ENCODE measurements at regions not wholly inside any gene's neighbourhood (a gene's known extent, or its start where the extent isn't known, plus 50 kb on each side); places are given as distances from the start of the nearest gene placed in this dataset.

DNA sequence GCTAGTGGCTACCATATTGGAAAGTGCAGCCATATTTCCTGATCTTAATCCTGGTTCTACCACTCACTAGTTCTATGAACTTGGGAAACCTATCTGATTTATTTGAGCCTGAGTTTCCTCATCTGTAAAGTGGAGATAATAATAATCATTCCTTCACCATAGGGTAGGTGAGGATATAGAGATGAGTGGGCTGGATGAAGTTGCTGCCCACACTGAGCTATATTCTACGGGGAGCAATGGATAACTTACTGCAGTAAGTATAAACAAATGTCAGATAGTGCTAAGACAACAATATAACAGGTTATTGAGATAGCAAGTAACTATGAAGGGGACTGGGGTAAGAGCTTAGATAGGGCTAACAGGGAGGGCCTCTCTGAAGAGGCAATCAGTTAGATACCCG is 251.5 kb upstream of the ADAMTS9 start:
- no peak for DNase-seq

DNA sequence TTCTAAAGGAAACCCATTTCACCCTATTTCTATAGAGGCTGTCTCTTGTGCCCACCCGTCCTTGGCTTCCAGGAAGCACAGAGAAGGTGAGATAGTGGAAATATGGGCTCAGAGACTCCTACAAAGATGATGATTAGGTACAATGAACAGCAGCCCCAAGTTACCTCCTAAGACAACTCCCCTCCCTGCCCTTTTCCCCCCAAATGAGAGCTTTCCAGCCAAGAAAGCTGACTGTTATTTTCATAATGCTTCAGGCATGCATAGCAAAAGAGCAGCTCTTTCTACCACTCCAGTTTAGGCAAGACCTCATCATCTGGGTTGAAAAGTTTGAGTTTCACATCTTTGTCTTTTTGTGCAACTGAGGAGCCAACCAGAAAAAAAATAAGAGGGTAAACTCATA is 248.8 kb upstream of the ADAMTS9 start:
- DNase-seq: no peak

DNA sequence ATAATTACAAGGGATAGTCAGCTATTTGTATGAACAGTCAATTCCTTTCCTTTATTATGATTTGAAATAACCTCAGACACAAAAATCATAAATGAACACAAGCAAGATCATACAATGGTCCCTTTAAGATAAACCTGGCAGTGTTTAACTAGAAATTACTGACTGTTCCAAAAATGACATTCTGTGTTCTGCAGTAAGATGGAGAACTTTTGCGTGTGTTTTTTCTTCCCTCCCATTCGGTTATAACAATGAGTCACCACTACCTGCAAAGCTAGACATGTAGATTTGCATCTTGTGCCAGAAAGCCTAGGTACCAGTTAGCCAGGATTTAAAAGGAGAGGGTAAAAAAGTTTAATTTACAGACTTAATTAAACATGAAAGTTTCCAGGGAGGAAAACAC is 248.2 kb upstream of the ADAMTS9 start:
- DNase-seq: no peak

DNA sequence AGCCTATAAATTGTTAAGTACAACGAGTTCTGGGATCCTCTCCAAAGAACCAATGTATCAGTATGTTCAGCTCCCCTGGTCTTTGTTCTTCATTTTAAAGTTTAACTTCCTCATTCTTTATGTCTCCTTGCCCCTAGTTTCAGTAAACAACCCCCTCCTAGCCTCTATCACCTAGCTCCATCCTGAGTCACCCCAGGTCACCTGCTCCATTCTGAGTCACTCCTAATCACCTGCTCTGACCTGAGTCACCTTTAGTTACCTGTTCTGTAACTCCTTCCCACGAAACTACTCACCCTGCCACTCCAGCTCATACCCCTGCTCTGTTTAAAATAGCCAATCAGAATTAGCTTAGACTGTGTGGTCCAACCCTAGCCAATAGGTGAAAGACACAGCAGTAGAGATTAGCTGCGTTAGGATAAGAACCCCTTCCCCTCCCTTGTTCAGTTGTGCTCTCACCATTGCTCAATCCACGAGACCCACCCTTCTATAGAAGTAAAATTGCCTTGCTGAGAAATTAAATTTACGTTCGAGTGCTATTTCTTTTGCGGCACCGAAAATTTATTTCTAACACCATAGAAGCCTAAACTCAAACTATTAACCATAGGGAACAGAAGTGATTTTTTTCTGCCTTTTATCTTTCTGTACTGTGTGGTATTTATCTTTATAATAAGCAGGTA is 245.0 kb upstream of the ADAMTS9 start:
- no peak for DNase-seq

DNA sequence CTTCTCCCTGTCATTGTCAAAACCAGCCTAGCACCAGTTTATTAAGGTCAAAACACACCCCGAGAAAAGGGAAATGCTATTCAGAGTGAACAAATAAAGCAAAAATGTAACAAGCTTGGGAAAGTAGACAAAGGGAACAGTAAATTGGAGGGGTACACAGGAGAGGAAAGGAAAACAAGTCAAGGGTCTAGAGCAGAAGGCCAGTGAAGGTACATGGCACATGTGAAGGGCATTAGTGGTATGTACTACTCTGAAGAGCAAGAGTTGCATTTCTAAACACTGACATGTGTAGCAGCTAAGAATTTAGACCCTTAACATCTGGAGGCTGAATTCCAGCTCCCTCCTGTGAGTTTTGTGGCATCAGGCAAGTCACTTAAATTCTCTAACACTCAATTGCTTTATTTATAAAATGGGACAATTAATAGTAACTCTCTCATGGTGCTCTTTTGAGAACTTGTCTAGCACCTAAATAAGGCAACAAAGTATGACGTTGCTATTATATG is 244.3 kb upstream of the ADAMTS9 start:
- no peak for DNase-seq

DNA sequence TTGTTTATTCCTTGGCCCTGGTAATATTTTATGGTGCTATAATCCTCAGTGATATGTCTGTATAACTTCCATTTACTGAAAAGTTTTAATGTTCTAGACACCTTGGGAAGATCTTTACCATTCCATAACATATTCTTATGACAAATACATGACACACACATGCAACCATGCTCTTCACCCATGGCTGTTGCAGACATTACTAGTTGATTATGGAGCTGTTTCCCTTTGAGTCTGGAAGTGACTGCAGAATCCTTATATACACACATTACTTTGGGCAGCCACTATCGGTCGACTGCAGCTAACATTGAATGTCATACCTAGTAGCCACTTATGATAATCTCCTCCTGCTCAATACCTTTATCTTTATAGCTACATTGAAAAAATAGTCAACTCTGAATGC is 243.1 kb upstream of the ADAMTS9 start:
- no peak for DNase-seq

DNA sequence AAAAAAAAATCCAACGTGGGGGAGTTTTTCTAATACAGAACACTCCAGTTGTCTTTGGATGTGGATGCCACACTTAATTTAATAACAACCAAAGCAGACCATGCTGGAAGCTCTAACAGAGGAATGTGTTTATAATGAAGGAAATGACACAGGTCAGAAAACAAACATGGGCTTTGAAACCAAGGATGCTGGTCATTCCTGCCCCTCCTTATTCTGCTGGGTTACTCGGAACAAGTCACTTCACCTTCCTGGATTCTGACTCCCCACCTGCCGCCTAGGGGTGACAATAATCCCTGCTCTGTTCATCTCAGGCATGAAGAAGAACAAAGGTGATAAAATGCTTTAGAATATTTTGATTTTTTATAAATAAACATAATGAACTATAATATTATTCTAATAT is 240.9 kb upstream of the ADAMTS9 start:
- DNase-seq: no peak

DNA sequence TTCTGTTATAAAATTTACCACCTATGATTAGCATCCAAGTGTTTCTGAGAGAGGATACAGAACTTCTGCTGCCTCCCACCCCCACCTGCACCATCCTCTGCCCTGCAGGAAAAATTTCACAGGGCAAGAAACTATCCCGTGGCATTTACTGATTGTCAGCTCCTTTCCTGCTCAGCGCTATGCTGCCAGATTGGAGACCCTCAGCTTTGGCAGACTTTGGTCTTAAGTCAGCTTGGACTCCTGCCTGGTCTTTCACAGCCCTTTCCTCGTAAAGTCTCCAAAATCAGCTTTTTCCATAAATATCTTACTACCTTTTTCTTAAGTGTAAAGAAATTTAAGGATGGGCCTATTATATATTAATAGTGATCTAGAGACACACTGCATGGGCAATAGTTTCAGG is 239.9 kb upstream of the ADAMTS9 start:
- DNase-seq: no peak

DNA sequence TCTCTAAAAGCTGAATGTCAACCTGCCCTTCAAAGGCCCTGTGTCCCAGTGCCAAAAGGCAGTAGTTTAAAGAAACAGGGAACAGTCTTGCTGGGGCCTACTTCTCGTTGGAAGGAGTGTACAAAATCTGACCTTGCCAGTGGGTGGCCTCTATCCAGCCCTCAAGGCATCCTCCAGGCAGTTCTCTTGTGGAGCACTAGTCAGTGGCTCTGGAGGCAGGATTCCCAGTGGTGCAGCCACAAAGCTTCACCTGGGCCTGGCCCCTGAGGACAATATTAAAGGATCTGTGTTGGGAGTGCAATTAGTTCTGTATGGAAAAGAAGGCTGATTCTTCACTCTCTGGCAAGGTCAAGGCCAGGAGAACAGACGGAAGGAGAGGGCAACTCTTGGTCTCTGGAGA is 237.8 kb upstream of the ADAMTS9 start:
- no peak for DNase-seq

DNA sequence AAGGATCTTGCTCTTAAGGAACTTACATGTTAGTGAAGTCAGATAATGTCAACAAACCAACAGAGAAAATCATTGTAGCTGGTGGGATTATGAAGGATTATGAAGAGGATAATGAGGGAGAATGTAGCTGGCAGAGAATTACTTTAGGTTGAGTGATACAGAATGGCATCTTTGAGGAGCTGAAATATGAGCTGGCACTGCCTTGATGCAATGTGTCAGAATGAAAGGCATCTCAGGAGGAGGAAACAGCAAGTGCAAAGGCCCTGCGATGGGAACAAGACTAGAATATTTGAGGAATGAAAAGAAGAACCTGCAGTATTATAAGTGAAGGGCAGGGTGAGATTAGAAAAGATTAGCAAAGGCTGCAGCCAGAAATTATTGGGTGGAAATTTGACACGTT is 237.2 kb upstream of the ADAMTS9 start:
- peak; percentile 12 for DNase-seq

DNA sequence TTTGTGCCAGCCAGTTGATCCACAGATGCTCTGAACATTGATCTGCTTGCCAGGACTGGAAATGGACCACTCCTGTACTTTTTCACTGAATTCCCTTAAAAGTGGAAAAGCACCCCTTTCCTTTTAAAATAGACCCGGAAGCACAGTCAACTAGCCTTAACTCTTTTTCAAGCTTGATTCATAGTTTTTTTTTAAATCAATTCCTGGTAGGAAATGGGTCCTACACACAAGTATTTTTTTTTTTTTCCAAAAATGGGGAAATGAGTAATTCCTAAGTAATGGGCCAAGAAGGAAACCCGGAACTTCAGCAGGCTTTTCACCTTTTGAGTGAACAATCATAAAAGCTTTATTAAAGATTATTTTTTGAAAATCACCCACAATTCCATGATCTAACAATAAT is 234.4 kb upstream of the ADAMTS9 start:
- DNase-seq: no peak

DNA sequence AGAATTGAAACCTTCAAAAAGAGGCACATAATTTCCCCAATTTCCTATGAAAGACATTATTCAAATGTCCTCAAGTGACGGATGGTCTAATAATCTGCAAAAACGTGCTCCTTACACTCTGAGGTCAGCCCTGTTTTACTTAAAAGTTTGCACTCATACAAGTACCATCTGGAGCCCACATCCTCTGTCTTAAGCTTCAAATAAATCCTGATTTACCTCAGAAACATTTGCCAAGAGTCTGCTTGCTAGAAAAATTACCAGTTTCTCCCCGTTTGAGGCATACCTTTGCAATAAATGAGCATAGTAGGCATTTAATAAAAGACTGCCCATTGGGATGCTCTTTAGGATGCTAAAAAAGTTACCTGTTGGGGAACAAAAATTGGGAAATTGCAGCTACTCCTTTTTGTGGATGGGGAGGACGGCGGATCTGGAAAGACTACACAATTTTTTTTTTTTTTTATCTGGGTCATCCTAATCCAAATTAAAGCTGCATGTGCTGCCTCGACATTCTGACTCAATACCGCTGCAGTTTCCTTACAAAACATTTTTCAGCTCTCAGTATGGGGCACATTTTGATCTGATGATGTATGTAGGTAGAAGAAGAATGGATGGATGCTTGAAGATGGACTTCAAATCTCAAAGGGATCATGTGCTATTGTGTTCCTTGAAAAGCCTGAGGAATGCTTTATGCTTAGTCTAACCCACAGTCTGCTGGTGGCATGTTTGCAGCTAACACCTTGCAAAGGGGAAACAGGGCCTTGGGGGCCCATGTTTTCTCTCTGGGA is 233.7 kb upstream of the ADAMTS9 start:
- DNase-seq: peak; percentile 71

DNA sequence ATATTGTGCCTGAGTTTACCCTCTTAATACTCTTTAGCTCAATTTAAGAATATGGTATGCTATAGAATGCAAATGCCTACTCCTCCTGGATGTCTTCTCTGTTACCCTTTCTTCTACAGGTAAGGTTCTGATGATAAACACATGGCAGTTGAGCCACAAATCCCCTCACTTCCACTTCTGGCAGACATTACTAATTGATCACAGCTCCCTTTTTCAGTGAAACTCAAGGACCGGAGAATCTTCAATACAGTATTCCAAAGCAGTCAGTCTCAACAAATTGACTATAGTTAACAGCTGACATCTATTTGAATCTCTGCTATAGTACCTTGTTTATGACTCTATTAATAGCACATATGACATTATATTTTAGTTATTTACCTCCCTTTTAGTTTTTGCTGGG is 232.1 kb upstream of the ADAMTS9 start:
- DNase-seq: no peak

DNA sequence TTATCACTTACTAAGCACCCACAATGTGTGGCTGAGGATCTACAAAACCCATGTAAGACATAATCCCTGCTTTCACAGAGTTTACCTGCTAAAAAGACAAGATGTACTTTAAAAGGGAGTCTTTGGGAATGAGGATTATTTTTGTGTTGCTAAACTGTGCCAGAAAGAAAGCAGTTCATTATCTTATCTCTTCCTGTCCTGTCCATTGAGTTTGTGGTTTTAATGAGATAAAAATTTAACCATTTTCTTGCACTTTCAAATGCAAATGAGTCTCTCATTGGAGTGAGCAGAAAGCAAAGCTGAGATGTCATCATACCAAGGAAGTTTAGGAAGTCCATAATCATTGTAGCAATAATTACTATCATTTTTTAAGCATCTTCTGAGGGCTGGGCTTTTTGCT is 231.2 kb upstream of the ADAMTS9 start:
- DNase-seq: no peak

DNA sequence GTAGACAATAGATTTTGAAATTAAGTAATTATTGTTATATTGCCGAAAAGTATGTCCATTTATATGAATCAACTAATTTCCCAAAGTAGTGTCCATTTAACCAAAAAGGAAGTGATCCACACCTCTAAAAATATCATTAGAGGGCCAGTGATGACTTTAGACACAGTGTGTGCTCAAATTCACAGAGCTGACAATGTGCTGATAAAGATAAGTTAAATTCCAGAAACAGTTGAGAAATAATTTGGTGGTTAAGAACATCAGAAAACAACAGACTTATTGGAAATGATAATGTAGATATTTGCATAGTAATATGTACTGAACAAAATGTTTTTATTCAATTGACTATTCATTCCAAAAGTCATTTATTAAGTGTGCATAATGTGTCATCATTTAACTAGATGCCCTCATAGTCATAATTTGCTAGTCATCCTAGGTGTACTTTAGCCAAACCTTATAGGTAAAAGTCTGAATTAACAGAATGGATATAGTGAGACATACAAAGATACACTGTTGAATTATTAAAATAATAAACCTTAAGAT is 230.2 kb upstream of the ADAMTS9 start:
- no peak for DNase-seq

DNA sequence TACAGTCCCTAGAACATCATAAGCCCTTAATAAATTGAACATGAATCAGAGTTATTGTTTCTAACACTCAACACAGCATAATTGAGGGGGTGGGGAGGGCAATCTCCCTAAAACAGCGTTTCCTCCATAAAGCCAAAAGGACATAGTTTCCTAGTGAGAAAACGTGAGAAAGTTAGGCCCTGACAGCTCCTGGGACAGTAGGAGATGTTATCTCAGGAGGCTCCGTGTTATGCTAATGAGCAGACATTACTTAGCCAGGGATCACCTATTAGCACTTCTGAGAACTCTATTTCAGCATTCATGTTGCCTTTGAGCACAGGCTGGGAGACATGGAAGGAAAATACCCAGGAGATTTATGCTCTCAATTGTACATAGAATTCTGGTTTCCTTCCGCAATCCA is 229.1 kb upstream of the ADAMTS9 start:
- no peak for DNase-seq

DNA sequence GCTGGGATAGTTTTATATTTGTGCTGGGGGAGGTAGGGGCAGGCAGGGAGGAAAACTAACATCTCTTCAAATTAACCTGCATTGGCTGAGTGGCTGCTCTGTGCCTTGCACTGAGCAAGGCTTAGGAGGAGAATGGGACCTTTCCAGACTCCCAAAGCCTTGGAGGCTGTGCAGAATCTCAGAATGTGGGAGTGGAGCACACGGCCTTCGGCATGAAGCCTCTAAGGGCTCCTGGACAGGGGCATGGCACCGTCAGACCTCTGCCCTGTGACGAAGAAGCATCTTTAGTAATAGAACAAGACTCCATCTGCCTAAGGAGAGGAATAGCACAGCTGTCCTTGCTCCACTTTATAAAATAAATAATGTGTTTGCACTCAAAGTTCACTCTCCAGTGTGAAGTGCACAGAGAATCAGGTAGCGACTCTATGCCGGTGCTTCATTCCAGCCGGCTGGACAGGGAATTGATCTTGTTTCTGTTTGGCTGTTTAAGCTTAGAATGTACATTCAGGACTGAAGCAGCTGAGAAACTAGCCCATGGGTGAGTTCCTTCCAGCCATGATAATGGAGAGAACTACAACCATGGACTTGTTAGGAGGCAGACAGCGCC is 228.5 kb upstream of the ADAMTS9 start:
- no peak for DNase-seq

DNA sequence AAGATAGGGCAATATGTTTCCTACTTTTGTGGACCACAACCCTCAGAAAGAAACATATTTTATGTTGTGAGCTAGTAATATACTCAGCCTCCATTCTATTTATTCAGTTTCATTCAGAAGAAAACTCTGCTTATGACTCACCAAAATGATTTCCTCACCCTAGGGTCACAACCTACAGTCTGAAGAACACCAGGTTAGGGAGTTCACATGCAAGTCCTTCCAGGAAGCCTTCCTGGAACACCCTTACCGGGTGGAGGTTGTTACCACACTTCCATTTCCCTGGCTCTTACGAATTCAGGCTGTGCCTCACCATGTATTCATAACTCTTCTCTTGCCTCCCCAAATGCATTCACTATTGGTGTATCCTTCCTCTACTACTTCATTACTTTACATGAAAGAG is 228.0 kb upstream of the ADAMTS9 start:
- no peak for DNase-seq

DNA sequence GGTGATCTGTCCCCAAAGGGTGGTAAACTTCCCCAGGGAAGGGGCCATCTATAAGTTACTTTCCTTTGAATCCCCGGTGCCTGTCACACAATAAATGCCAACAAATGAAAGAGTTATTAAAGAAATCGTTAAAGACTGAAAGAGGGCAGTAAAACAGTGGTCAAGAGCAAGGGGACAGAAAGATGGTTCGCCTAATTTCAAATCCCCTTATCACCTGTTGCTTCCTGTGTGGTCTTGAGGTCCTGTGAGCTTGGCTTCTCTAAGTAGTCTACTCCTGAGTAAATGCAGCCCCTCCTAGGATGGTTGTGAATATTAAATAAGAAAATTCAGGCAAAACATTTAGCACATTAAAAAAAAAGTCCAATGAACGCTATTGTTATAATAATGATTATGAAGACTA is 225.7 kb upstream of the ADAMTS9 start:
- no peak for DNase-seq

DNA sequence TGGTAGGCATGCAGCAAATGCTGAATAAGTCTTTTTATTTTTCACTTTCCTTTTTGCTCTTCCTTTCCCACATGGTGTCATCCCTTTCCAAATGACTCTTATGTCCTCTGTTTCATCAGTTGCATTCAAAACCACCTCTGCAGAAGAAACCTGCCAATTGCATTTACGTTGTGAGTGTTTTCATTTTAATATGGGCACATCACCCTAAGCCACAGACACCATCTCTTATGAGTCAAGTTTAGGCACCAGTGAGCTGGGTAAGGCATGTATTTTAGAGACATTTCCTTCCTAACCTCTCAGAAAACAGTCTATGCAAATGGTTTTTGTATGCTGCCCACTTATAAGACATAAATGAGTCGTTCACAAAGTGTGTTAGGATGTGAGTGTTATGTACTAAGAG is 223.3 kb upstream of the ADAMTS9 start:
- DNase-seq: no peak

DNA sequence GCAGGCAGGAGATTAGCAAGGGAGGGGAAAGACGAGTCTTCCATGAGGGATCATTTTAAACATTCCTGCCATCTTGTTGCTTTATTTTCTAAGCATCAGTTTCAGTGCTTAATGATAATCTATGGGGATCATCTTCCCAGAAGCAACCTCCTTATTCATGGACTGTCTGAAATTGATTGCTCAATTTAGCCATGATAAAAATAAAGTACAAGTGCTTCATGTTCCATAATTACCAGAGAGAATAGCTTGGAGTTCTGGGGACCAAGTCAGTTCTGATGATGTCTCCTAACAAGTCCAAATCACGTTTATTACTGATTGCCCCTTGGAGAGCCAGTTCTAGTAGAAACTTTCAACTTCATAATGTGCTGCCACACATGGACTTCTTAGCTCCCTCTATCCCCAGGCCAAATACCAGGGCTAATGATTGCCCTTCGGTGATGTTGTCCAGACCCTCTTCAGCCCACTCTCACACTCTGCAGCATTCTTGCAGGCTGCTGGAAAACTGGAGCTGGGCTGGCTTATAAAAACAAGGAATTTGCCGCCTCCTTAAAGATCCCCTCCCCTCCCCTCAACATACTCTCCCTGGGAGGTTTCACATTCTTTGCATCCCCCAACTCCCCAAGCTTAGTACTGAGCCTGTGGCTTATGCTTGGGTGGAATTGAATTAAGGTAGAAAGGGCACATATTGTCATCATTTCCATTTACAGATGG is 222.1 kb upstream of the ADAMTS9 start:
- peak; percentile 29 for DNase-seq

DNA sequence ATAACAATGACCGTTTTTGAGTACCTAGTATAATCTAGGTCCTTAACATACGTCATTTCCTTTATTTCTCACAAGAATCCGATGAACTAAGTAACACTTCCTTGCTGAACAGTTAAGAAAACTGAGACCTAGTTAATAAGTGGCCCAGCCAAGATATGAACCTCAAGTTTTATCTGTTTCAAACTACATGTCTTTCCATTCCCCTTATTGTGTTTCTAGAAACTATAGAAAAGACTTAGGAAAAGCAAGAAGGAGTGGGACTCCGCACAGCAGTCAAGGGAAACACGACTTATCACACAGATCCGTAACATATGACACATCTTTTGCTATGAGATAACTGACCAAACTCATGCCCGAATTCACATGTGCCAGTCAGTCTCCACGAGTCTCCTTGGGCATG is 221.2 kb upstream of the ADAMTS9 start:
- DNase-seq: no peak

DNA sequence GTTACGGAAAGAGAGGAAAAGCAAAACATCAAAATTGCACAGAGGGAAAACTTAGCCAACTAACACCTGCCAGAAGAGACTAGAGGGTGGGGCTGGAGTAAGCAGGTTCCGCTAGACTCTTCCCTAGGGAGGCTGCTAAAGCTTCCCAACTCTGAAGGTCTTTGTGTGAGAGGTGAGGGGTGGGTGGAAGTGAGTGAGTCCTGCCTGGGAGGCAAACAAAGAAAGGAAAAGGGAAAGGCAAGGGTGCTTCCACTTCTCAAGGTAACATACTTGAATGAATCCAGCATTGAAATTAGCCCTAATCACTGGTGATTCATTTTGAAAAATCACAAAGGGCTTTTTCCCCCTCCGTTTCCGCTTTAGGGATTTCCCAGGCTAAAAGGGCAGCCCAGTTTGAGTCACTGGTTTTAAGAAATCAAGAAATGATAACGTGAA is 220.5 kb upstream of the ADAMTS9 start:
- DNase-seq: no peak

Measured in fibroblast of skin of abdomen (primary cell).